RWPE1 (cell line): ENCODE measurements at regions not wholly inside any gene's neighbourhood (a gene's known extent, or its start where the extent isn't known, plus 50 kb on each side); places are given as distances from the start of the nearest gene placed in this dataset.

Experiments used
- CTCF ChIA-PET: fragments of 350-600 bp; sonication (Branson Sonifier 250); formaldehyde crosslinking; extraction: SDS; loops from one replicate; lab custom pipeline; 2021; lab: Yijun Ruan, JAX
- POLR2A ChIA-PET: fragments of 400-600 bp; formaldehyde crosslinking; extraction: SDS; loops from one replicate; lab custom pipeline; 2020; ENCODE audit warnings: antibody characterized with exemption; ENCODE audit not compliant: low non-redundant PET; lab: Yijun Ruan, JAX
- DNase-seq: peaks from one replicate; pipeline ENCODE4 v3.0.0; 2012; ENCODE audit warnings: low spot score
- H3K27ac ChIP-seq: fragments of 450-650 bp; 2 replicates; pipeline ENCODE4 v1.5.1; 2017
- CTCF ChIP-seq: fragments of 450-650 bp; conservative IDR thresholded peaks from 2 replicates; pipeline ENCODE4 v1.5.1; 2017; ENCODE audit warnings: low read depth, mild to moderate bottlenecking

GRCh38 chr9:87085073-87085472 is 137.8 kb upstream of the GAS1 start:
- H3K27ac ChIP-seq: no peak overlapping the region
- no peak for TF ChIP-seq CTCF
- CTCF ChIA-PET: no interaction called here
- no peak for DNase-seq
- POLR2A ChIA-PET: no interaction called here

- POLR2A ChIA-PET: no interaction called here
- CTCF ChIA-PET: no interaction called here
- no peak overlapping the region for H3K27ac ChIP-seq
- no peak for TF ChIP-seq CTCF
- DNase-seq: no peak
These were observed 138.2 kb upstream of the GAS1 start for GRCh38 chr9:87085521-87085920.

GRCh38 chr9:87086221-87086818 is 139.0 kb upstream of the GAS1 start:
- CTCF ChIA-PET: interaction anchor here (0.6 kb wide), 2 partner anchors 60 to 89 kb away, joined by 3 to 5 read pairs; no protein-coding TSS in a partner anchor

GRCh38 chr9:87087197-87087596 is 139.9 kb upstream of the GAS1 start:
- H3K27ac ChIP-seq: no peak overlapping the region
- no peak for DNase-seq
- ChIA-PET CTCF (no interaction called here), POLR2A (no interaction called here)
- TF ChIP-seq CTCF: no peak

More at GRCh38 chr9:87086221-87086818, 139.0 kb upstream of the GAS1 start:
- TF ChIP-seq CTCF: no peak
- no peak overlapping the region for H3K27ac ChIP-seq
- no peak for DNase-seq
- POLR2A ChIA-PET: no interaction called here

GRCh38 chr9:87088192-87088591 is 140.9 kb upstream of the GAS1 start:
- POLR2A ChIA-PET: no interaction called here
- H3K27ac ChIP-seq: no peak overlapping the region
- CTCF ChIA-PET: interaction anchor here (0.6 to 0.7 kb wide), 2 partner anchors 99 to 1614 kb away, joined by 3 read pairs; no protein-coding TSS in a partner anchor
- TF ChIP-seq CTCF: no peak
- no peak for DNase-seq

GRCh38 chr9:87088621-87089365 is 141.5 kb upstream of the GAS1 start:
- H3K27ac ChIP-seq: no peak overlapping the region
- POLR2A ChIA-PET: no interaction called here
- DNase-seq: no peak
- TF ChIP-seq CTCF: no peak
- CTCF ChIA-PET: interaction anchor here (0.6 to 0.7 kb wide), 3 partner anchors 99 to 1614 kb away, joined by 3 to 4 read pairs (median 3); no protein-coding TSS in a partner anchor
